ENCODE measurements at regions not wholly inside any gene's neighbourhood (a gene's known extent, or its start where the extent isn't known, plus 50 kb on each side); places are given as distances from the start of the nearest gene placed in this dataset.

- DNase-seq = no peak
Observed at GRCh38 chr11:134758342-134758931, 346.4 kb upstream of the B3GAT1 start.

GRCh38 chr11:134757633-134758032 is 345.6 kb upstream of the B3GAT1 start:
- DNase-seq = no peak

- no peak for DNase-seq
Observed at GRCh38 chr11:134756811-134757540, 344.9 kb upstream of the B3GAT1 start.

- no peak for DNase-seq
Observed at GRCh38 chr11:134755535-134755934, 343.5 kb upstream of the B3GAT1 start.

GRCh38 chr11:134754521-134755198 is 342.6 kb upstream of the B3GAT1 start:
- DNase-seq = no peak

GRCh38 chr11:134753771-134754520 is 341.9 kb upstream of the B3GAT1 start:
- DNase-seq = no peak

- DNase-seq = no peak
Observed at GRCh38 chr11:134752964-134753770, 341.1 kb upstream of the B3GAT1 start.

GRCh38 chr11:134752526-134752925 is 340.5 kb upstream of the B3GAT1 start:
- no peak for DNase-seq

GRCh38 chr11:134751766-134752165 is 339.7 kb upstream of the B3GAT1 start:
- no peak for DNase-seq

- DNase-seq = no peak
Observed at GRCh38 chr11:134751031-134751585, 339.1 kb upstream of the B3GAT1 start.

GRCh38 chr11:134750619-134751018 is 338.6 kb upstream of the B3GAT1 start:
- DNase-seq = no peak

- no peak for DNase-seq
Observed at GRCh38 chr11:134749040-134749839, 337.2 kb upstream of the B3GAT1 start.

- no peak for DNase-seq
Observed at GRCh38 chr11:134746609-134747008, 334.6 kb upstream of the B3GAT1 start.

GRCh38 chr11:134745456-134745855 is 333.4 kb upstream of the B3GAT1 start:
- DNase-seq = no peak

GRCh38 chr11:134743820-134744195 is 331.8 kb upstream of the B3GAT1 start:
- no peak for DNase-seq

GRCh38 chr11:134742956-134743819 is 331.1 kb upstream of the B3GAT1 start:
- DNase-seq = no peak

- DNase-seq = no peak
Observed at GRCh38 chr11:134742224-134742612, 330.2 kb upstream of the B3GAT1 start.

- no peak for DNase-seq
Observed at GRCh38 chr11:134741453-134742223, 329.6 kb upstream of the B3GAT1 start.

GRCh38 chr11:134740590-134741261 is 328.7 kb upstream of the B3GAT1 start:
- no peak for DNase-seq

All from MV-4-11 (cell line).